ENCODE measurements at regions not wholly inside any gene's neighbourhood (a gene's known extent, or its start where the extent isn't known, plus 50 kb on each side); places are given as distances from the start of the nearest gene placed in this dataset.

- TF ChIP-seq, protein P1, sequence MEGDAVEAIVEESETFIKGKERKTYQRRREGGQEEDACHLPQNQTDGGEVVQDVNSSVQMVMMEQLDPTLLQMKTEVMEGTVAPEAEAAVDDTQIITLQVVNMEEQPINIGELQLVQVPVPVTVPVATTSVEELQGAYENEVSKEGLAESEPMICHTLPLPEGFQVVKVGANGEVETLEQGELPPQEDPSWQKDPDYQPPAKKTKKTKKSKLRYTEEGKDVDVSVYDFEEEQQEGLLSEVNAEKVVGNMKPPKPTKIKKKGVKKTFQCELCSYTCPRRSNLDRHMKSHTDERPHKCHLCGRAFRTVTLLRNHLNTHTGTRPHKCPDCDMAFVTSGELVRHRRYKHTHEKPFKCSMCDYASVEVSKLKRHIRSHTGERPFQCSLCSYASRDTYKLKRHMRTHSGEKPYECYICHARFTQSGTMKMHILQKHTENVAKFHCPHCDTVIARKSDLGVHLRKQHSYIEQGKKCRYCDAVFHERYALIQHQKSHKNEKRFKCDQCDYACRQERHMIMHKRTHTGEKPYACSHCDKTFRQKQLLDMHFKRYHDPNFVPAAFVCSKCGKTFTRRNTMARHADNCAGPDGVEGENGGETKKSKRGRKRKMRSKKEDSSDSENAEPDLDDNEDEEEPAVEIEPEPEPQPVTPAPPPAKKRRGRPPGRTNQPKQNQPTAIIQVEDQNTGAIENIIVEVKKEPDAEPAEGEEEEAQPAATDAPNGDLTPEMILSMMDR (IDR thresholded peaks at IDR 0.05; ENCODE audit: low read length) = no peak
- no peak for TF ChIP-seq EZH2 (IDR thresholded peaks at IDR 0.05; ENCODE audit: borderline replicate concordance, low read length)
Measured at GRCh38 chr2:160581035-160581434, 87.4 kb upstream of the RBMS1 start.
